ENCODE measurements at regions not wholly inside any gene's neighbourhood (a gene's known extent, or its start where the extent isn't known, plus 50 kb on each side); places are given as distances from the start of the nearest gene placed in this dataset.

DNA sequence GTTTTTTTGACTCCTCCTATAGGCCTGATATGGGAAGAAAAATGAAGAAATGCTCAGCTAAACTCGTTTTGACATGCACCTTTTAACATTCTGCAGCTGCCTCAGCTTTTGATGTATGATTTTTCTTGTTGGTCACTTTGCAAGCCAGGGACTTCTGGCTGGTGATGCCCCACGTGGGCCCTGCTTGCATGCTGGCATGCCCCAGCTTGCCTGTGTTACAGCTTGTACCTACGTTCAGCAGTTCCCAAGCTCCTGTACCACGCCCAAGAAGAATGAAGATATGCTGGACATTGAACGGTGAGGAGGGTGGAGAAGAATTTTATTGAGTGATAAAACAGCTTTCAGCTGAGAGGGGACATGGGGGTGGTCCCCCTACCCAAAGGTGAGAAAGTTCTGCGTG is 245.6 kb upstream of the FZD8 start:
- Histone ChIP-seq H3K4me3 (ENCODE audit: low read depth, low read length, poor library complexity, severe bottlenecking) (no peak overlapping the region), H3K36me3 (ENCODE audit: insufficient read depth, low read length, poor library complexity, severe bottlenecking) (no peaks in the 10 kb centered on the region), H3K27me3 (replicated peaks; ENCODE audit: insufficient read depth, low read depth, low read length, poor library complexity) (no peaks in the 10 kb centered on the region), H3K9me3 (ENCODE audit: low read depth, low read length, poor library complexity, severe bottlenecking) (no peaks in the 10 kb centered on the region), H3K4me1 (ENCODE audit: insufficient read depth, low read length, poor library complexity, severe bottlenecking) (peaks cover 40% of the 10 kb centered on the region), H3K27ac (ENCODE audit: low read depth, low read length, poor library complexity, severe bottlenecking) (no peak overlapping the region)
- TF ChIP-seq EZH2 (IDR thresholded peaks at IDR 0.05; ENCODE audit: borderline replicate concordance, low read depth, low read length, poor library complexity, severe bottlenecking) = no peak
- TF ChIP-seq, protein P1, sequence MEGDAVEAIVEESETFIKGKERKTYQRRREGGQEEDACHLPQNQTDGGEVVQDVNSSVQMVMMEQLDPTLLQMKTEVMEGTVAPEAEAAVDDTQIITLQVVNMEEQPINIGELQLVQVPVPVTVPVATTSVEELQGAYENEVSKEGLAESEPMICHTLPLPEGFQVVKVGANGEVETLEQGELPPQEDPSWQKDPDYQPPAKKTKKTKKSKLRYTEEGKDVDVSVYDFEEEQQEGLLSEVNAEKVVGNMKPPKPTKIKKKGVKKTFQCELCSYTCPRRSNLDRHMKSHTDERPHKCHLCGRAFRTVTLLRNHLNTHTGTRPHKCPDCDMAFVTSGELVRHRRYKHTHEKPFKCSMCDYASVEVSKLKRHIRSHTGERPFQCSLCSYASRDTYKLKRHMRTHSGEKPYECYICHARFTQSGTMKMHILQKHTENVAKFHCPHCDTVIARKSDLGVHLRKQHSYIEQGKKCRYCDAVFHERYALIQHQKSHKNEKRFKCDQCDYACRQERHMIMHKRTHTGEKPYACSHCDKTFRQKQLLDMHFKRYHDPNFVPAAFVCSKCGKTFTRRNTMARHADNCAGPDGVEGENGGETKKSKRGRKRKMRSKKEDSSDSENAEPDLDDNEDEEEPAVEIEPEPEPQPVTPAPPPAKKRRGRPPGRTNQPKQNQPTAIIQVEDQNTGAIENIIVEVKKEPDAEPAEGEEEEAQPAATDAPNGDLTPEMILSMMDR (conservative IDR thresholded peaks at IDR 0.05; ENCODE audit: low read depth, low read length) = no peak
- ChIA-PET CTCF (no interaction called here), POLR2A (ENCODE audit: low non-redundant PET) (interaction anchor here (0.6 kb wide), 1 partner anchor 412 kb away, joined by 9 read pairs; no protein-coding TSS in a partner anchor)
- intact Hi-C loops (cut with micrococcal nuclease; ENCODE audit: unreplicated experiment) = loop anchor here (10.0 kb wide), 1 partner anchor 747 kb away; no protein-coding TSS in a partner anchor
- no TSS peak for BruUV-seq (replicated peaks)
- no peak for DNase-seq (ENCODE audit: low spot score)

DNA sequence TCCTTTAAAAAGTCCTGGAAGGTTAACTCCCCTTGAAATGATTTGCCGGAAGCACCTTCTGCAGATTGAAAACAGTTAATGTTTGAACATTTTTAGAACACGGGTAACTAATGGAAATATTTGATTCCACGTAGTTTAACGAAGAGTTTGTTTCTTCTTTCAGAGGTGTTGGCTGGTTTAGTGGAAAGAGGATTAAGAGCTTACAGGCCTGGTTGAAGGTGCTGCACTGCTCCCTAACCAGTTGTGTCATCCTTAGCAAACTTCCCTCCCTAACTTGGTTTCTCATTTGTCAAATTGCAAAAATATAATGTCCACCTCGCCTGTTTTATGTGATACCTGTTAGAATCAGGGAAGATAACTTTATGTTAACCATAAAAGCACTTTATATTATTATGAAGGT is 243.0 kb upstream of the FZD8 start:
- Histone ChIP-seq H3K9me3 (ENCODE audit: low read depth, low read length, poor library complexity, severe bottlenecking) (no peaks in the 10 kb centered on the region), H3K27ac (ENCODE audit: low read depth, low read length, poor library complexity, severe bottlenecking) (no peak overlapping the region), H3K36me3 (ENCODE audit: insufficient read depth, low read length, poor library complexity, severe bottlenecking) (no peaks in the 10 kb centered on the region), H3K4me3 (ENCODE audit: low read depth, low read length, poor library complexity, severe bottlenecking) (peak overlapping the region; percentile 22), H3K27me3 (replicated peaks; ENCODE audit: insufficient read depth, low read depth, low read length, poor library complexity) (no peaks in the 10 kb centered on the region), H3K4me1 (ENCODE audit: insufficient read depth, low read length, poor library complexity, severe bottlenecking) (peaks cover 24% of the 10 kb centered on the region)
- ChIA-PET POLR2A (ENCODE audit: low non-redundant PET) (no interaction called here), CTCF (interaction anchor here (0.5 kb wide), 1 partner anchor 903 kb away, joined by 6 read pairs; no protein-coding TSS in a partner anchor)
- no peak for DNase-seq (ENCODE audit: low spot score)
- TF ChIP-seq EZH2 (IDR thresholded peaks at IDR 0.05; ENCODE audit: borderline replicate concordance, low read depth, low read length, poor library complexity, severe bottlenecking) = no peak
- TF ChIP-seq, protein P1 (conservative IDR thresholded peaks at IDR 0.05; ENCODE audit: low read depth, low read length) = no peak
- intact Hi-C loops (cut with micrococcal nuclease; ENCODE audit: unreplicated experiment) = loop anchor here (10.0 kb wide), 1 partner anchor 750 kb away; no protein-coding TSS in a partner anchor
- BruUV-seq (replicated peaks) = no TSS peak

DNA sequence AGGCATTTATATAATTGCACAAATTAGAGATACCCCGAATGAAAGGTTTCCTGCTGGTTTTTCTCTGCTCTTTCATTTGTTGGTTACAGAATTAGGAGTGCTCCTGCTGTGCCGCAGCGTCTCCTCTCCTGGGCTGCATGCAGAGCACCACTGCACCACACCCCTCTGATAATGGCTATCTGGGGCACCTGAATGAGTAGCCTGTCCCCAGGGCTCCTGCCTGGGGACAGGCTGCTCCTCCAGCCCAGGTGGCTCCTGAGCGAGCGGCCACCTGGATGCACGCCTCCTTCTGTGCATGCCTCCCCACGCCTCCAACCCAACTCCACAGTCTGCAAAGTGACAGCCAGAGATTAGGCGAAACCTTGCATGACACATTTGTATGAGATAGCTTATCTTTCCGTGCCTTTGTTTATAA is 242.6 kb upstream of the FZD8 start:
- no TSS peak for BruUV-seq (replicated peaks)
- H3K9me3 ChIP-seq (ENCODE audit: low read depth, low read length, poor library complexity, severe bottlenecking) = no peaks in the 10 kb centered on the region
- intact Hi-C loops (cut with micrococcal nuclease; ENCODE audit: unreplicated experiment) = loop anchor here (10.0 kb wide), 1 partner anchor 750 kb away; no protein-coding TSS in a partner anchor
- peaks cover 20% of the 10 kb centered on the region for H3K4me1 ChIP-seq (ENCODE audit: insufficient read depth, low read length, poor library complexity, severe bottlenecking)
- ChIA-PET POLR2A (ENCODE audit: low non-redundant PET) (no interaction called here), CTCF (interaction anchor here (0.5 kb wide), 1 partner anchor 903 kb away, joined by 6 read pairs; no protein-coding TSS in a partner anchor)
- peak; percentile 83 for DNase-seq (ENCODE audit: low spot score)
- TF ChIP-seq, protein P1 (conservative IDR thresholded peaks at IDR 0.05; ENCODE audit: low read depth, low read length) = no peak
- no peak for TF ChIP-seq EZH2 (IDR thresholded peaks at IDR 0.05; ENCODE audit: borderline replicate concordance, low read depth, low read length, poor library complexity, severe bottlenecking)
- H3K27me3 ChIP-seq (replicated peaks; ENCODE audit: insufficient read depth, low read depth, low read length, poor library complexity) = no peaks in the 10 kb centered on the region
- H3K36me3 ChIP-seq (ENCODE audit: insufficient read depth, low read length, poor library complexity, severe bottlenecking) = no peaks in the 10 kb centered on the region
- peak overlapping the region; percentile 22 for H3K4me3 ChIP-seq (ENCODE audit: low read depth, low read length, poor library complexity, severe bottlenecking)
- no peak overlapping the region for H3K27ac ChIP-seq (ENCODE audit: low read depth, low read length, poor library complexity, severe bottlenecking)

Measured in A673 (cell line).